H1 (cell line): ENCODE measurements at regions not wholly inside any gene's neighbourhood (a gene's known extent, or its start where the extent isn't known, plus 50 kb on each side); places are given as distances from the start of the nearest gene placed in this dataset.

Source experiments
- POLR2A ChIP-seq, 2 experiments: IDR thresholded peaks; 1 replicate in 1 of 2; 2 replicates in 1 of 2; pipeline ENCODE4 v1.6.1; 2011; ENCODE audit warnings: low read depth in 2 of 2, low read length in 2 of 2, mild to moderate bottlenecking in 2 of 2; ENCODE audit errors: control extremely low read depth in 1 of 2
- POLR2AphosphoS5 ChIP-seq: IDR thresholded peaks from 2 replicates; pipeline ENCODE4 v1.6.1; 2011; ENCODE audit warnings: low read depth, low read length
- SP2 ChIP-seq: IDR thresholded peaks from 2 replicates; pipeline ENCODE4 v1.6.1; 2012; ENCODE audit warnings: mild to moderate bottlenecking, low read length, inconsistent platforms
- TBP ChIP-seq: IDR thresholded peaks from 2 replicates; pipeline ENCODE4 v1.6.1; 2011; ENCODE audit warnings: low read depth, low read length, improper control_type of control experiment

DNA sequence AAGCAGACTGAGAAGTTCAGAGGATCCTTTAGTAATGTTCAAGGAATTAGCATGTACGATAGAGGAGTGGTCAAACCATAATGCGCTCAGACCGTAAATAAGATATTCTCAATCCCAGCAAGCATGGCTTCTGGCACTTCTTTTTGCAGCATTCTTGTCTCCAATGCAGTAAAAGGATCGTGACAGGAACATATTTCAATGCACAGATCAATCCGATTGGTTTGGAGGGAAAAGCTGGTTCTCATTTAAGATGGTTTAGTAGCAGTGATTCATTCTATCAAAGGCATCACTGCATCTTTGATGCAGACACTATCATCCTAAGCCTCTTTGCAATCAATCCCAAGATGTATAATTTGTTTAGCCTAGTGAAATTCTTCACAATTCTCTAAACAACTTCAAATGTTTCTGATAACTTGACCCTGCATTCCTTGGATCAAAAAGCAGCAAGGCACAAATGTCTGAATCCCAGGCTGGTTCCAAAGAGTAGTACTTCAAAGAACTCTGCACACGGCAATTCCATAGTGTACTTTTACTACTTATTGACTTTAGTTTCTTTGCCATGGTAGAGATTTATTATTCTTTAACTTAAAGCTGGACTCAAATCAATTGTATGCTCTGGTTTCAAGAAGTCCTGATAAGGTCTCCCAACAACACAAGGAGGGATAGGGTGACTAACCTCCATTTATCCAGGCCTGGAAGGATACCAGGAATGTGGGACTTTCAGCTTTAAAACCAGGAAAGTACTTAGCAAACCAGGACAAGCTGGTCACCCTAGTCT is 96.8 kb upstream of the MDM1 start (continued):
- TF ChIP-seq TBP (no peak), SP2 (no peak), POLR2AphosphoS5 (no peak), POLR2A (IDR thresholded peaks at IDR 0.05; ENCODE audit: control extremely low read depth in 1 of 2, low read depth in 2 of 2, low read length in 2 of 2) (no peak)
- TF ChIP-seq, all 59 proteins: peak for 0
